ENCODE measurements at regions not wholly inside any gene's neighbourhood (a gene's known extent, or its start where the extent isn't known, plus 50 kb on each side); places are given as distances from the start of the nearest gene placed in this dataset.
A peak's percentile ranks its signal among the peaks of the same experiment; 100 is the strongest.
"Not testable (repeated sequence)": the region's sequence is repeated elsewhere in the genome, so short reads cannot be mapped to it uniquely, and the experiment has no call there.

DNA sequence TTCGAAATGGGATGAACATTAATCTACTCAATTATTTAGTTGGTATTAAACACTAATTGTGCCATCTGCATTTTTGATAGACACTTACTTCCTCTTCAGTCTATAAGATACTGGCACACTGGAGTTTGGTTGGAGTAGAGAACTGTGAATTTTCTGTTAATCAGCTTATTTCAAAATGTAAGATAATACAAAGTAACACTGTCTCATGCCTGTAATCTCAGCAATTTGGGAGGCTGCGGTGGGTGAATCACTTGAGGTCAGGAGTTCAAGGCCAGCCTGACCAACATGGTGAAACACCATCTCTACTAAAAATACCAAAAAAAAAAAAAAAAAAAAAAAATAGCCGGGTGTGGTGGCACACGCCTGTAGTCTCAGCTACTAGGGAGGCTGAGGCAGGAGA lies 440.2 kb upstream of the NUDT12 start:
- DNase-seq (ENCODE audit: low spot score): not testable (repeated sequence)

DNA sequence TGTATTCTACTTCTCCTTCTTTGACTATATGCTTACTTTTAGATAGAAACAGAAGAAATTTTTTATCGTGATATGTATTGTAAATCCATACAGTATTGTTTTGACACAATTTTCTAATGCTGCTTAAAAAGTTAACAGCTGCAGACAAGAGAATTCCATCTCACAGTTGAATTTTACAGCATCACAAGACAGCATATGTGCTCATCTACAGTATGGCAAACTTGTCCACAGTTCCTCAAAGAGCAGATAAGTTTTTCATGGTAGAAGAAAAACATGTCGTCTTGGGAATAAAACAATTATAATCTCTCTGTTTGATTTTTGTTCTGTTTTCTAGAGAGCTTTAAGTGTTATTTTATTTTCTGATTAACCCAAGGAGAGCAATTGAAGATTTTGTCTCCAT lies 438.5 kb upstream of the NUDT12 start:
- DNase-seq (ENCODE audit: low spot score): no peak

DNA sequence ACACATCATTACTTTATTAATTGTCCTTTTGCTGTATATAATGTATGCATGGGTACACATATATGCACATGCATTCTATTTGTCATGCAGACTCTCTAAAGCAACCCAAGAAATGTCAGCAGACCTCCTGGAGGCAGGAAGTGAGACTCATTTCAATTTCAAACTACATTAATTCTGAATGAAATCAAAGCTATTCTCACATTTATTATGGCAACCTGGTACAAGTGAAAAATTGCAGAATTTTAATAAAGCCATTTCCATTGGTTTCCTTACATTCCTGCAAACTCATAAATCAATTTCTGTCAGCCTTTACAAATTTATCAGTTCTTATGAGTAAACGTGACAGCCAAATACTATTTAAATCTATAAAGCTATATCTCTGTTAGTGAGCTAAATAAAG lies 430.4 kb upstream of the NUDT12 start:
- DNase-seq (ENCODE audit: low spot score): no peak

DNA sequence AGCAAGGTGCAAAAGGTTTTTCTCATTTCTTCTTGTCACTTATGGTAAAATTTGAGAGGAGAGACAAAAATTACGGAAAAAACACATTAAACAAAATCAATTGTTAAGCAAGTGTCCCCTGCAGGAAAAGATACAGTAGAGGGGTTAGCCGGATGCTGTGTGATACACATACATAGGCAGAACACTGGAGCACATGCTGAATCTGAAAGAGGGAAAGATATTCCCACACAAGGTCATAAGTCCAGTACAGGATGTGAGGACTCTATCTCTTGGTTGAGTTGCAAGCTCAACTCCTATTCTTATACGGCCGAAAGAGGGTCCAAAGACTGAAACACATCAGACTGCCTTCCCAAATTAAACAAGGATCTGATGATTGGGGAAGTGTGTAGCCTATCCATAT lies 427.5 kb upstream of the NUDT12 start:
- no peak for DNase-seq (ENCODE audit: low spot score)

DNA sequence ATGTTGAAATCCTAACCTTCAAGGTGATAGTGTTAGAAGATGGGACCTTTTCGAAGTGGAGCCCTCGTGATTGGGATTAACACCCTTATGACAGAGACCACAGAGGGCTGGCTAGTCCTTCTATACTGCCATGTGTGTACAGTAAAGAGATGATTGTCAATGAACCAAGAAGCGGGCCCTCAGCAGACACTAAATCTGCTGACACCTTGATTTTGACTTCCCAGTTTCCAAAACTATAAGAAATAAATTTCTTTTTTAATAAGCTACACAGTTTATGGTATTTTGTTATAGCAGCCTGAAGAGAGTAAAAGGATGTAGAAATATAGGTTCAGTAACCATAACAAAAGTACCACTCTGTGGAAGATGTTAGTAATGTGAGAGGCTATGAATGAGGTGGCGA lies 419.0 kb upstream of the NUDT12 start:
- no peak for DNase-seq (ENCODE audit: low spot score)

DNA sequence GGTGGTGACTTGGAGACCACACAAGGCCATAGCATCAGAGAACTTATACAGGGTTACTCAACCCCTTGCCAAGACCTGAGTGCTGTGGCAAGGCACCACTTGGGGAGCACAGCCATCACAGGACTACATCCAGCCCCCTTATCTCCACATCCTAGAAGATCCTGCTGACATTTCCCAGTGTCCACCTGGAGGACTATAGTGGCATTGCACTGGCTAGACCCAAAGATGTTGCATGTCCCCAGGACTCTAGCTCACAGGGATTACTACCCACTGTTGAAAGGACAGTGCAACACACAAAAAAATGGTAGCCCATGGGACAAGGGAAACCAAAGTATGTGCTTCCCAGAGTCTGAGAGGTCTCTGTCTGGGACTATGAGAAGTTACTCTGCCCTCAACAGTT lies 411.1 kb upstream of the NUDT12 start:
- DNase-seq (ENCODE audit: low spot score): no peak

- DNase-seq (ENCODE audit: low spot score): not testable (repeated sequence)
Observed at GRCh38 chr5:103966295-103966694, 403.7 kb upstream of the NUDT12 start.

DNA sequence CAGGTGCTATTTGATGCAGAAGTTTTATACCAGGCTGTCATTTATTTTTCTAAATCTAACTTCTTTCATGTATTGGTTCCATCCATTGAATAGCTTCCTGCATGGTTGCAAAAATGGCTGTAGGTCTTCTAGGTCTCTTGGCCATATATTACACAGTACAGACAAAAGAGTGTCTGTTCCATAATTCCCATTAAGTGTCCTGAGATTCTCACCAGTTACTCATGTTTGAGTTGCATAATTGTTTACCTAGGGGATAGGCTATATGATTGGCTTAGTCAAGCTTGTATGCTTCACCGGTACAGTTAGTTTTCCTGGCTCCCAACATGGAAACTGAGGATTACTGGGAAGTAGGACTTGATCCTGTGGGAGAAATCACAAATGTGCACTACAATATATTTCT lies 399.4 kb upstream of the NUDT12 start:
- DNase-seq (ENCODE audit: low spot score): peak; percentile 7

DNA sequence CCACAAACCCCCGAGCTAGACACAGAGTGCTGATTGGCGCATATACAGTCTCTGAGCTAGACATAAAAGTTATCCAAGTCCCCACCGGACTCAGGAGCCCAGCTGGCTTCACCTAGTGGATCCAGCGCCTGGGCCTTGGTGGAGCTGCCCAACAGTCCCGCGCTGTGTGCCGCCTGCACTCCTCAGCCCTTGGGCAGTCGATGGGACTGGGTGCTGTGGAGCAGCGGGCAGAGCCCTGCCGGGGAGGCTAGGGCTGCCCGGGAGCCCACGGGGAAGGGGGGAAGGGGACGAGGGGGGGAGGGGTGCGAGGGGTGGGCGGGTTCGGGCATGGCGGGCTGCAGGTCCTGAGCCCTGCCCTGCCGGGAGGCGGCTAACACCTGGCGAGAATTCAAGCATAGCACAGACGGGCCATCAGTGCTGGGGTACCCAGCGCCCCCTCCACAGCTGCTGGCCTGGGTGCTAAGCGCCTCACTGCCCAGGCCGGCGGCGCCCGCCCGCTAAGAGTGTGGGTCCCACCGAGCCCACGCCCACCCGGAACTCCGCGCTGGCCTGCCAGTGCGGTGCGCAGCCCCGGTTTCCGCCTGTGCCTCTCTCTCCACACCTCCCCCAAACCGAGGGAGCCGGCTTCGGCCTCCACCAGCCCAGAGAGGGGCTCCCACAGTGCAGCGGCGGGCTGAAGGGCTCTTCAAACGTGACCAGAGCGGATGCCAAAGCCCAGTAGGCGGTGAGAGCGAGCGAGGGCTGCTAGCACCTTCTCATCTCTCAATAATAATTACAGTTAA lies 391.2 kb upstream of the NUDT12 start:
- no peak for DNase-seq (ENCODE audit: low spot score)

DNA sequence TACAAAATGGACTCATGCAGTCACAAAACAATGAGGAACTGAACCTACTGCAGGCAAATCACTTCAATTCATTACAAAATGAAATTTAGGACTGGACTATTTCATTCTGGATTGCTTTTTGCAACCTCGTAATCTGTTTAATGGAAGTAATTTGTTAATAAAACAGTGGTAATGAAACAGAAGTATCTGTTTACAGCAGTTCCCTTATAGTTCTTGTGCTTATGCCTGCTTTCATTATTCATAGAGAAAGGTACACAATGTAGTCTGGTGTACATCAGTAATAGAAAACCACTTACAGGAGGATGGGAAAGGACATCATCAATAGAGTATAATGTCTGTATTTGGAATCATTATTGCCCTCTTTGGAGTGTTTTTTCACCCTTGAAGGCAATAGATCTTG lies 389.2 kb upstream of the NUDT12 start:
- DNase-seq (ENCODE audit: low spot score): no peak

- no peak for DNase-seq (ENCODE audit: low spot score)
Observed at GRCh38 chr5:103943230-103943629, 380.6 kb upstream of the NUDT12 start.

DNA sequence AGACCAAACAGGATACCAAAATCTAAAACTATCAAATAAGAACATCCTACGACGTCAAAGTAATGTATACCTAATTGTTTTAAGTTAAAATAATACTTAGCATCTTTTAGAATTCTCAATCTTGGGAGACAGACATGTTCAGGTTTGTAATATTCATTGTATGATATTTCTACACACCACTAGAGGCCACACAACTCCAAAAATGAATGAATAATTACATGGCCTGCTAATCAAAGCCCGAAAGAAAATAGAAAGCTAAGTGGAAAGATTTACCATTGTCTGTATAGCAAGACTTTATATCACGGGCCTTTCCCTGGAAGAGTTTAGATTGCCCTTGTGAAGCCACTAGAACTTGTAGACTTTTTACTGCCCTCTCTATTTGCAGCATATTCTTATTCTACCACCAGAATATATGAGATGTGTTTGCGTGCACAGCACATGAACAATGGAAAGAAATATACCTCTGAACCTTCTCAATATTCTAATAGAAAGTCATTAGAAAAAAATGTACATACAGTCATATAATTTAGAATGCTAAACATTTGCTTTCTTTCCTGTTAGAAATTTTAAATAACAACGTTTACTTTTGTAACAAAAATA lies 380.1 kb upstream of the NUDT12 start:
- DNase-seq (ENCODE audit: low spot score): no peak

- no peak for DNase-seq (ENCODE audit: low spot score)
Observed at GRCh38 chr5:103941596-103941995, 379.0 kb upstream of the NUDT12 start.

DNA sequence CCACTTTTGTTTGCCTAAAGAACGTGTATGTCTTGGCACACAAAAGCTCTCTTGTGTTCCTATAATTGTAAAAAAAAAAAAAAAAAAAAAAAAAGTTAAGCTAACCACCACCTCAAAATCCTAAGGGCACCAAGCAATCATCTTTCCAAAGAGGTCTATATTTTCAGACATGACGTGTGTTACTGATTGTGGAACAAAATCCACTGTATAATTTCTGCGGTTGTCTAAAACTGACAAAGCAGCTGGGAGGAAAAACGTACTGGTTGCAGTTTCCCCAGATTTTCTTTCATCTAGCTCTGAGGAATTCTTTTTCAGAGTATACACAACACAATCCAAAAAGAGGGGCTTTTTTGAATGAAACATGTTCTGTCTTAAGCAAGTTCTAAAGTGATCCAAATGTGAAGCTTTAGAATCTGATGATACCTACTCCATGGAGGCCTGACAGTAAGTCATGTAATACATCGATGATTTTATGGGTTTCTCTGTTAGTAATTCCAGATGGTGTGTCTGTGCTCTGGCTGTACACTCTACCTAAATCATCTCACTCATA lies 375.6 kb upstream of the NUDT12 start:
- DNase-seq (ENCODE audit: low spot score): peak; percentile 4

DNA sequence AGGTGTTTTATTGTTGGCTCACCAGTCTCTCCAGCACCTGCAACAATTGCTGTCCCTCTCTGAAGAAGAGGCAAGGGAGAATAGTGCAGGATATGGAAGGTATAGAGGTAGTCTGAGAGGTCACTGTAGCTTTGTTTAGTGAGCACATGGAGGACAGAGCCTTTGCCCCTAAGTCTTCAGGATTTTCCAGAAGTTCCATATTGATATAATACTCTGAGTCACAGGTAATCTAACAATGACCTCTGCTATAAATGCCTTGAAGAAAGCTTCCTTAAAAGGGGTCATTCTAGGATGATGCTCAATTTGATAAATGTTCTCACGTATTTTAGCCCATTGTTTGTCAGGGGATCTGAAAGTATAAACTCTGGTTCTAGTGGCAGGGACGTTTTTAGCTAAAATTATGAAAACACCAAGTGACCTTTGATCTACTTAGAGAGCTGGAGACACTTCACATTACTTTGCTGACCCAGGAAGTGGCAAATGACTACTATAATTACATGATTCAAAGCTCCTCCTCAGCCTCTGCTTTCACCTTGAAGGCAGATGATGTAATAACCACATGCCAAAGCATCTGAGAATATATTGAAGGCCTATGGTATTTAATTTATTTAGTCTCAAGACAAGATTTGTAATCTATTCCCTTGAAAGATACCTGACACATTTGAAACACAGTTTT lies 366.9 kb upstream of the NUDT12 start:
- DNase-seq (ENCODE audit: low spot score): no peak

DNA sequence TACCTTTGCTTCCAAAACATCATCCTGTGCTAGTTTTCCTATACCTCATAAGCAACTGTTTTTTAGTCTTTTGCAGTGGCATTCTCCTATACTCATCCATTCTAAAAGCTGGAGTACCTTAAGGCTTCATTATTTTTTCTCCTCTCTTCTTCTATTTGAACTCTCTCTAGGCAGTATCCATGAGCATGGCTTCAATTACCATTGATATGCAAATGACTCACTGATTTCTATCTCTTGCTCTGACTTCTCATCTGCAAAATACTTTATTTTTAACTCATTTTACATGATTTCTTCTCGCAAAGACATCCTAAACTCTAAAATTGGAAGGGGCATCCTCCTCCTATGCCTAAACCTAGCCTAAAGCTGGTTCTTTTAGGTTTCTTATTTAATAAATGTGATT lies 365.1 kb upstream of the NUDT12 start:
- DNase-seq (ENCODE audit: low spot score): no peak

- DNase-seq (ENCODE audit: low spot score): peak; percentile 4
Observed at GRCh38 chr5:103923616-103924168, 361.1 kb upstream of the NUDT12 start.

GRCh38 chr5:103919506-103919905 lies 356.9 kb upstream of the NUDT12 start:
- DNase-seq (ENCODE audit: low spot score): no peak

- no peak for DNase-seq (ENCODE audit: low spot score)
Observed at GRCh38 chr5:103918668-103919367, 356.2 kb upstream of the NUDT12 start.

GRCh38 chr5:103915081-103915480 lies 352.5 kb upstream of the NUDT12 start:
- DNase-seq (ENCODE audit: low spot score): no peak

DNA sequence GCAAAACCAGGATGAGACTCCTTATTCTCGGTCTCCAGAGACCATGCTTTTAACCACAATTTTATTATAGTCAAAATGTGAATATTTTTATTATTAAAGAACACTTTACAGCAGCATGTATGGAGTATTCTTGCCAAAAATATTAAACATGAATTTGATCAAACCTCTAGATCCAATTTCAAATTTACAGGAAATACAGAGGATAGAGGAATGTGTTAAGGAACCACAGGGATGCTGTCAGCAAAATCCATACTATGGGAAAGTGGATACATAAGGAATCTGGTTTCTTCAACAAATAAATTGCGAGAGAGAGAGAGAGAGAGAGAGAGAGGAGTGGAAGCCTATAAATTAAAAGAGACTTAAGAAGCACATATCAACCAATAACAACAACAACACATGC lies 348.2 kb upstream of the NUDT12 start:
- DNase-seq (ENCODE audit: low spot score): no peak

- DNase-seq (ENCODE audit: low spot score): no peak
Observed at GRCh38 chr5:103910011-103910410, 347.4 kb upstream of the NUDT12 start.

All from COLO829 (cell line).